GM12878 (cell line): ENCODE measurements at regions not wholly inside any gene's neighbourhood (a gene's known extent, or its start where the extent isn't known, plus 50 kb on each side); places are given as distances from the start of the nearest gene placed in this dataset.

Experiments
- ATAC-seq: fragments of 200-7000 bp; cut with Tn5 transposase; 3 replicates; pipeline ENCODE4 v1.9.1; 2020; ENCODE audit warnings: mild to moderate bottlenecking, moderate library complexity
- BruUV-seq: library from RNA; stranded (reverse); fragments of 400-500 nt; replicated peaks from 2 replicates; lab custom pipeline; 2021; lab: Mats Ljungman, UMichigan
- CTCF ChIA-PET: fragments of 300-600 bp; sonication (Branson Sonifier 250); formaldehyde crosslinking; extraction: SDS; loops from one replicate; lab custom pipeline; 2021; ENCODE audit warnings: inconsistent platforms; lab: Yijun Ruan, JAX
- POLR2A ChIA-PET: fragments of 350-600 bp; formaldehyde crosslinking; extraction: SDS; loops from one replicate; lab custom pipeline; 2021; ENCODE audit warnings: inconsistent platforms; lab: Charles Lee
- RAD21 ChIA-PET: fragments of 300-600 bp; sonication (Branson Sonifier 250); formaldehyde crosslinking; loops from one replicate; lab custom pipeline; 2023; ENCODE audit warnings: antibody characterized with exemption; ENCODE audit not compliant: unreplicated experiment; lab: Charles Lee
- SMC1A ChIA-PET: fragments of 300-600 bp; sonication (Branson Sonifier 250); formaldehyde crosslinking; loops from one replicate; lab custom pipeline; 2023; ENCODE audit not compliant: unreplicated experiment, uncharacterized antibody; lab: Charles Lee
- DNase-seq: peaks from one replicate; pipeline ENCODE4 v3.0.0-alpha.2; 2011; ENCODE audit warnings: low read depth, low spot score
- FAIRE-seq: peaks from 3 replicates; lab custom pipeline; 2011; peaks lifted over from hg19 to GRCh38; lab: Jason Lieb, UNC
- H2AFZ ChIP-seq: 2 replicates; pipeline ENCODE4 v1.6.0; 2011; ENCODE audit warnings: low read depth, low read length, control low read depth; ENCODE audit not compliant: control insufficient read depth
- H3K27ac ChIP-seq: 2 replicates; pipeline ENCODE4 v1.5.1; 2011; ENCODE audit warnings: control low read depth; ENCODE audit not compliant: control insufficient read depth, insufficient read depth
- H3K27me3 ChIP-seq, 2 experiments: replicated peaks in 1 of 2; 2 replicates each; pipeline versions ENCODE4 v1.6.0 to v1.6.1; 2011; ENCODE audit warnings: low read length in 1 of 2; ENCODE audit not compliant: control insufficient read depth in 2 of 2, insufficient read depth in 2 of 2
- H3K36me3 ChIP-seq, 2 experiments: 2 replicates each; pipeline ENCODE4 v1.5.1; 2011; ENCODE audit warnings: low read length in 1 of 2; ENCODE audit not compliant: control insufficient read depth in 2 of 2, insufficient read depth in 2 of 2
- H3K4me1 ChIP-seq: 2 replicates; pipeline ENCODE4 v1.6.1; 2011; ENCODE audit warnings: mild to moderate bottlenecking, low read length, moderate library complexity, mixed read lengths; ENCODE audit not compliant: control insufficient read depth, insufficient read depth
- H3K4me2 ChIP-seq: 2 replicates; pipeline ENCODE4 v1.6.0; 2011; ENCODE audit warnings: control low read depth; ENCODE audit not compliant: control insufficient read depth, insufficient read depth
- H3K4me3 ChIP-seq: fragments of 200-600 bp; sonication (generic); 2 replicates; pipeline ENCODE4 v1.5.1; 2016
- H3K79me2 ChIP-seq: 2 replicates; pipeline ENCODE4 v1.6.0; 2011; ENCODE audit warnings: low read length; ENCODE audit not compliant: control insufficient read depth, insufficient read depth
- H3K9ac ChIP-seq: 2 replicates; pipeline ENCODE4 v1.8.0; 2011; ENCODE audit warnings: low read length, control low read depth, mixed read lengths; ENCODE audit not compliant: control insufficient read depth, insufficient read depth
- H3K9me3 ChIP-seq: replicated peaks from 3 replicates; pipeline ENCODE4 v1.5.1; 2011; ENCODE audit warnings: mild to moderate bottlenecking, low read length; ENCODE audit not compliant: control insufficient read depth, insufficient read depth
- H4K20me1 ChIP-seq: 2 replicates; pipeline ENCODE4 v1.6.0; 2011; ENCODE audit not compliant: control insufficient read depth, insufficient read depth
- HDAC6 ChIP-seq: fragments of 200-600 bp; sonication (generic); IDR thresholded peaks from one replicate; pipeline ENCODE4 v1.8.0; 2017; ENCODE audit warnings: antibody characterized with exemption; ENCODE audit not compliant: unreplicated experiment
- MAX ChIP-seq: IDR thresholded peaks from 2 replicates; pipeline ENCODE4 v1.6.1; 2012; ENCODE audit warnings: low read depth, low read length, improper control_type of control experiment
- MTA3 ChIP-seq: IDR thresholded peaks from 2 replicates; pipeline ENCODE4 v1.6.1; 2012; ENCODE audit warnings: low read length, inconsistent platforms, borderline replicate concordance
- NFXL1 ChIP-seq: fragments of 450-650 bp; IDR thresholded peaks from 2 replicates; pipeline ENCODE4 v1.6.1; 2017; ENCODE audit warnings: antibody characterized with exemption, mild to moderate bottlenecking, borderline replicate concordance
- PML ChIP-seq: IDR thresholded peaks from 2 replicates; pipeline ENCODE4 v1.6.1; 2012; ENCODE audit warnings: low read length, inconsistent platforms
- POU2F2 ChIP-seq: IDR thresholded peaks from 3 replicates; pipeline ENCODE4 v1.6.1; 2011; ENCODE audit warnings: low read depth, mild to moderate bottlenecking, low read length, borderline replicate concordance
- SUPT20H ChIP-seq: IDR thresholded peaks from 2 replicates; pipeline ENCODE4 v1.6.1; 2011; ENCODE audit warnings: low read depth, mild to moderate bottlenecking, low read length, moderate library complexity, borderline replicate concordance; ENCODE audit not compliant: control insufficient read depth
- ZBTB4 ChIP-seq: fragments of 450-650 bp; formaldehyde crosslinking; IDR thresholded peaks from 2 replicates; pipeline ENCODE4 v1.4.0; 2022; ENCODE audit warnings: mild to moderate bottlenecking, moderate library complexity
- ZNF207 ChIP-seq: fragments of 450-650 bp; IDR thresholded peaks from 2 replicates; pipeline ENCODE4 v1.6.1; 2014; ENCODE audit warnings: antibody characterized with exemption, mild to moderate bottlenecking, borderline replicate concordance
- WGBS: methylation state at CpG from one replicate; pipeline ENCODE4 v1.1.6; 2016; ENCODE audit warnings: low lambda C conversion rate; ENCODE audit not compliant: insufficient replicate concordance, insufficient coverage; ENCODE audit errors: missing lambda C conversion rate; 5-methylcytosine and 5-hydroxymethylcytosine counted together
- in situ Hi-C: fragments of 300-500 bp; cut with MboI; formaldehyde crosslinking; loops from 9 replicates; pipeline ENCODE4 v1.14.3; 2018; ENCODE audit warnings: mixed read lengths
- intact Hi-C: fragments of 100-400 bp; cut with micrococcal nuclease; formaldehyde crosslinking; loops from one replicate; pipeline ENCODE4 v1.14.2; 2022; ENCODE audit not compliant: unreplicated experiment
- TF ChIP-seq, protein P1 (sequence below): fragments of 450-650 bp; IDR thresholded peaks from 2 replicates; pipeline ENCODE4 v1.6.1; 2017; ENCODE audit warnings: mild to moderate bottlenecking, low read depth, inconsistent platforms; ENCODE audit not compliant: poor library complexity, severe bottlenecking

DNA sequence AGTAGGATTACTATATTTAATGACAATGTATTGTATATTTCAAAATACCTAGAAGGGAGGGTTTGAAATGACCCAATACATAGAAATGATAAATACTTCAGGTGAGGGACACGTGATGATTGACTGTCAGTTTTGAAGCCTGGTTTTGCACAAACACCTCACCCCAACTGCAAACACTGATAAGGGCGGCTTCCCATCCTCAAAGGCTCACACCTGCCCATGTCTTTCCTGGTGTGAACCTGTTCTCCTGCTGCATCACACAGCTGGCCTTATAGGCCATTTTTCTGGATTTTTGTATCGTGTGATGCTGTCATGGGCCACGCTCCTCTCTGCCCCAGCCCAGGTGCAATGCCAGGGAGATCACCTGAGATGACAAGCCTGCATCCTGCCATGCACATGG, 166.5 kb upstream of the NCK2 start:
- H3K36me3 ChIP-seq: no peaks in the 10 kb centered on the region
- WGBS: 28% methylated on average over 4 of the region's 4 CpGs
- H3K4me1 ChIP-seq: no peaks in the 10 kb centered on the region
- ChIA-PET RAD21 (no interaction called here), POLR2A (no interaction called here)
- H3K9me3 ChIP-seq: no peaks in the 10 kb centered on the region
- H3K4me2 ChIP-seq: no peak overlapping the region
- DNase-seq (no peak), FAIRE-seq (no peak), ATAC-seq (no peak)
- in situ Hi-C loops: loop anchor here (5.0 kb wide), 1 partner anchor 504 kb away; no protein-coding TSS in a partner anchor
- no peaks in the 10 kb centered on the region for H4K20me1 ChIP-seq
- no TSS peak for BruUV-seq
- H3K4me3 ChIP-seq: no peak overlapping the region
- TF ChIP-seq HDAC6: no peak
- TF ChIP-seq MAX: no peak
- TF ChIP-seq, all 136 proteins: peak for 0
- no peak overlapping the region for H3K27ac ChIP-seq
- CTCF ChIA-PET: interaction anchor here (0.8 to 1.6 kb wide), 3 partner anchors 21 to 508 kb away, joined by 3 to 4 read pairs (median 3); no protein-coding TSS in a partner anchor
- intact Hi-C loops: loop anchor here (5.0 kb wide), 1 partner anchor 1004 kb away; no protein-coding TSS in a partner anchor
- SMC1A ChIA-PET: no interaction called here
- H3K9ac ChIP-seq: no peak overlapping the region
- no peak overlapping the region for H2AFZ ChIP-seq
- no peaks in the 10 kb centered on the region for H3K79me2 ChIP-seq
- no peaks in the 10 kb centered on the region; a peak in 1 of 4 replicates for H3K27me3 ChIP-seq

DNA sequence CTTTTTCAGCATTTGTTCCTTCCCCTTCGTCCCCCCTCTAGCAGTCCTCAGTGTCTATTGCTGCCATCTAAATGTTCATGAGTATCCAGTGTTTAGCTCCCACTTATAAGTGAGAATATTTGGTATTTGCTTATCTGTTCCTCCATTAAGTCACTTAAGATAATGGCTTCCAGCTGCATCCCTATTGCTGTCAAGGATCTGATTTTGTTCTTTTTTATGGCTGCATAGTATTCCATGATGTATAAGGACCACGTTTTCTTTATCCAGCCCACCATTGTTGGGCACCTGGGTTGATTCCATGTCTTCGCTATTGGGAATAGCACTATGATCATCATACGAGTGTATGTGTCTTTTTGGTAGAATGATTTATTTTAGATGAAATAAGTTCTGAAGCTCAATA, 166.9 kb upstream of the NCK2 start:
- H3K79me2 ChIP-seq: no peaks in the 10 kb centered on the region
- no peak overlapping the region for H3K4me3 ChIP-seq
- no peaks in the 10 kb centered on the region for H3K36me3 ChIP-seq
- ChIA-PET SMC1A (interaction anchor here (2.8 kb wide), 1 partner anchor 508 kb away, joined by 14 read pairs; no protein-coding TSS in a partner anchor), RAD21 (interaction anchor here (1.1 kb wide), 1 partner anchor 178 kb away, joined by 3 read pairs; no protein-coding TSS in a partner anchor), CTCF (interaction anchor here (1.5 to 1.8 kb wide), 3 partner anchors 168 to 509 kb away, joined by 3 to 4 read pairs (median 3); no protein-coding TSS in a partner anchor), POLR2A (no interaction called here)
- no peak overlapping the region for H2AFZ ChIP-seq
- no TSS peak for BruUV-seq
- no peak for FAIRE-seq
- intact Hi-C loops (loop anchor here (2.0 to 5.0 kb wide), 2 partner anchors 507 to 1005 kb away; no protein-coding TSS in a partner anchor), in situ Hi-C loops (loop anchor here (5.0 kb wide), 1 partner anchor 505 kb away; no protein-coding TSS in a partner anchor)
- H3K9me3 ChIP-seq: no peaks in the 10 kb centered on the region
- DNase-seq: no peak
- H3K4me1 ChIP-seq: no peaks in the 10 kb centered on the region
- H3K4me2 ChIP-seq: no peak overlapping the region
- H3K27me3 ChIP-seq: no peaks in the 10 kb centered on the region; a peak in 1 of 4 replicates
- H4K20me1 ChIP-seq: no peaks in the 10 kb centered on the region
- H3K9ac ChIP-seq: no peak overlapping the region
- ATAC-seq: no peak
- 33% methylated on average over 4 of the region's 4 CpGs for WGBS
- no peak overlapping the region for H3K27ac ChIP-seq
- TF ChIP-seq SUPT20H (no peak), PML (no peak), POU2F2 (no peak), MTA3 (no peak), ZNF207 (no peak), NFXL1 (no peak), ZBTB4 (CRISPR knock-in tag) (no peak)
- TF ChIP-seq, protein P1, sequence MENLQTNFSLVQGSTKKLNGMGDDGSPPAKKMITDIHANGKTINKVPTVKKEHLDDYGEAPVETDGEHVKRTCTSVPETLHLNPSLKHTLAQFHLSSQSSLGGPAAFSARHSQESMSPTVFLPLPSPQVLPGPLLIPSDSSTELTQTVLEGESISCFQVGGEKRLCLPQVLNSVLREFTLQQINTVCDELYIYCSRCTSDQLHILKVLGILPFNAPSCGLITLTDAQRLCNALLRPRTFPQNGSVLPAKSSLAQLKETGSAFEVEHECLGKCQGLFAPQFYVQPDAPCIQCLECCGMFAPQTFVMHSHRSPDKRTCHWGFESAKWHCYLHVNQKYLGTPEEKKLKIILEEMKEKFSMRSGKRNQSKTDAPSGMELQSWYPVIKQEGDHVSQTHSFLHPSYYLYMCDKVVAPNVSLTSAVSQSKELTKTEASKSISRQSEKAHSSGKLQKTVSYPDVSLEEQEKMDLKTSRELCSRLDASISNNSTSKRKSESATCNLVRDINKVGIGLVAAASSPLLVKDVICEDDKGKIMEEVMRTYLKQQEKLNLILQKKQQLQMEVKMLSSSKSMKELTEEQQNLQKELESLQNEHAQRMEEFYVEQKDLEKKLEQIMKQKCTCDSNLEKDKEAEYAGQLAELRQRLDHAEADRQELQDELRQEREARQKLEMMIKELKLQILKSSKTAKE: no peak
